ENCODE measurements at regions not wholly inside any gene's neighbourhood (a gene's known extent, or its start where the extent isn't known, plus 50 kb on each side); places are given as distances from the start of the nearest gene placed in this dataset.

- TF ChIP-seq POLR2A (IDR thresholded peaks at IDR 0.05) (no peak), CTCF (IDR thresholded peaks at IDR 0.05) (no peak)
Measured at GRCh38 chr11:24161587-24161986, 335.3 kb upstream of the LUZP2 start.

All from stomach (tissue), 4 donors.